ENCODE measurements at regions not wholly inside any gene's neighbourhood (a gene's known extent, or its start where the extent isn't known, plus 50 kb on each side); places are given as distances from the start of the nearest gene placed in this dataset.

DNA sequence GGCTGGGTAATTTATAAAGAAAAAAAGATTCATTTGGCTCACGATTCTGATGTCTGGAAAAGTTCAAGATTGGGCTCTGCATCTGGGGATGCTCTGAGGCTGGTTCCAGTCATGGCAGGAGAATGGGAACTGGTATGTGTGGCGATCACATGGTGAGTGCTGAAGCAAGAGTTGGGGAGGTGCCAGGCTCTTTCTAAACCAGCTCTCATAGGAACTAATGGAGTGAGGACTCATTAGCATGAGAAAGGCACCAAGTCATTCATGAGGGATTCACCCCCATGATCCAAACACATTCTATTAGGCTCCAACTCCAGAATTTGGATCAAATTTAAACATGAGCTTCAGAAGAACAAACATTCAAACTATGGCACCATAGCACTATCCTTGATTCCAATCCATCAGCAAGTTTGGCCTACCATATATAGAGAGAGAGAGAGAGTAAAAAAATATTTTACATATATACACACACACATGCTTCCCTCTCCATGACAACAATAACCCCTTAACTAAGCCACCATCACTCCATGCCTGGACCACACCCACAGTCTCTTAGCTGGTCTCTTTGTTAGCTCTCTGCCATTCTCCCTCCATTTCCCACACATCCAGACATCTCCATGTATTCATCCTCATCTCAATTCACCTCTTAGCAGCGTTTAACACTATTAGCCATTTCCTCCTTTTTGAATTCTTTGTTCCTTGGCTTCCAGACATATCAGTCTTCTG is 57.9 kb downstream of the NPY start:
- DNase-seq (ENCODE audit: low spot score), result no peak

DNA sequence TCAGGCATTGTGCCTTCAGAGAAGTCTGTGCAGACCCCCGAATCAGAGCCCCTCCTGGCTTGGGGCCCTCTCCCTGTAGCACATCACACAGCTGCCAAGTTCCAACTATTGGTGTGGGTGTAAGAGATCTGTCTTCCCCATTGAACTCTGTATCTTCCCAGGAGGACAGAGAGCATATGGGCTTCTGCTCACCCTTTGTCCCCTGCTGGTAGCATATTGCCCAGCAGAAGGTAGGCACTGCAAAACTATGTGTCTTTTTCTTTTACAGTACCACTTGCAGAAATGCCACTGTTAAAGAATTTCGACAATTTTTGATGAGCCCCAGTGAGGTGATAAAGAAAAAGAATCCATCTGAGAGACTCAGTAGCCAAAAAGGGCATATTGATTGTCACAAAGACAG is 59.6 kb downstream of the NPY start:
- no peak for DNase-seq (ENCODE audit: low spot score)

DNA sequence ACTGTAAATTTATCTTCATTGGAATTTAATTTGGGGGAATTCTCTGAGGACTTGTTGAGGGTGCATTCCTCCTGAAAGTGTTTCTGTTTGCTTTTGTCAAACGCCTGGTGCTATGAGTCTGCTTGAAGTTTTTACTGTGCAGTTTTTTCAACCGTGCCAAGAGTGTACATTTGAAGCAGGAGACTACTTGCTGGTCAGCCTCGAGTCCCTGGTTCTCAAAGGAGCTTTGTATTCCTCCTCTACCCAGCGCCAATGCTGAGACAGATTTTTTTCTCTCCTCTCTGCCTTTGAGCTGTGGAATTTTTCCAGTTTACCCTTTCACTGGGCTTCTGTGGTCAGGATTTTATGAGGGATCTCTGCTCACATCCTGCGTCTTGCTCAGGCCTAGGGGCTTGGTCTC is 62.1 kb downstream of the NPY start:
- no peak for DNase-seq (ENCODE audit: low spot score)

DNA sequence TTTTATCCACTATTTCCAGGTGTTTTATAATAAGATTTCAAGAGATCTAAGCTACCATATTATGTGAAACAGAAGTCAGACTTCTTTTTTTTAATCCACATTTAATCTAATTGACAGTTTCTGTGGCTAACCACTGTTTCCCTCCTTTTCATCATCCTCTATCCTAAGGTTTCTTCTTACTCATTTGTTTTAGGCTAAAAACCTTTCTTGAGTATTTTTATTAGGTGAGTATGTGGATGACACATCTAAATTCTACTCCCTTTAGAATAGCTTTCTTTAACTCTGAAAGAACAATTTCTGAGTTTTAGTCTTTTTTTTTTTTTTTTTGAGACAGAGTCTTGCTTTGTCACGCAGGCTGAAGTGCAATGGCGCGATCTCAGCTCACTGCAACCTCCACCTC is 62.7 kb downstream of the NPY start:
- DNase-seq (ENCODE audit: low spot score), result no peak

DNA sequence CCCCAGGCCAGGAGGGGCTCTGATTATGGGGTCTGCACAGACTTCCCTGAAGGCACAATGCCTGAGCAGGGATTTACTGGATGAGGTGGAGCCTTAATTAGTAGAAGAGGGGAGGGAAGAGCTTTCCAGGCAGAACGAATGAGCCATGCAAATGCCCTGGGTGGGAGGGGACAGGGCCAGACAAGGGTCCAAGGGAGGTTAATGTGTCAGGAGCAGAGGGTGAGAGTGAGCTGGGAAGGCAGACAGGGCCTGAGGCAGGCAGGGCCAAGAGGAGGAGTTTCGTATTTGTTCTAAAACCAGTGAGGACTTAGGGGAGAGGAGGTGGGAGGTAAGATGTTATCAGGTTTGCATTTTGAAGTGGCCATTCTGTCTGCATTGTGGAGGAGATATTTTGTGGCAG is 65.3 kb downstream of the NPY start:
- no peak for DNase-seq (ENCODE audit: low spot score)

DNA sequence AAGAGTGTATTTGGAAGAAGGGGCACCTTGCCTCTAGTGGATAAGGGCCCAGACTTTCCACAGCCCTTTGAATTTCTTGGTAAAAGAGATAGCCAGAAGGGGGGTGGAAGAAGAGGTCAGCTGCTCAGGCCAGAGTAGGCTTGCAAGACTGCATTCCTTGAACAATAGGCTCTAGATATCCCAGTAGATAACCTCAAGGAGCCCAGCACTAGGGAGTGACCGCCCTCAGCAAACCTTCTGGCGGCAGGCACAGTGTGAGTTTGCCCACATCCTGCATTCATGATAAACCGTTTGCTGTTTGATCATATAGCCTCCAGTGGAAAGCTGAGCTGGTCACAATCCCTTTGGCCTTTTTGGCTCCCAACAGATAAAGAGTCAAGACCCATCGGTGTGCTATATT is 70.5 kb downstream of the NPY start:
- no peak for DNase-seq (ENCODE audit: low spot score)

GRCh38 chr7:24356718-24357386 is 72.9 kb downstream of the NPY start:
- DNase-seq (ENCODE audit: low spot score), result no peak

DNA sequence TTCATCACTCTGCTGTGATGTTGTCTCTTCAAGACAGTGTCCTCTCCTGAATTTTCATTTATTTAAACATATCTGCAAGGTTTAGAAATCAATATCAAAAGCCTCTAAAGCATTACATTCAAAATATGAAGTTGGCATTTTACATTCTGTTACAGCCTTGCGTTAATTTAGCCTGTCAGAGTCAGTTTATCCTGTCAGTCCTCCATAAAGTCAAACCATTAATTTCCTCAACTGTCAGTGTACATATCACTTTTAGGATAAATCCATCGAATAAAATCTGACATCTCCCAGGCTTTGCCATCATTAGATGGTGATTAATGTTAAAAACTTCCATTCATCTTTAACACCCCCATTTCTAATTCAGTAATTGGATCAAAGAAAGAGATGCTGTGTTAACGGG is 77.0 kb downstream of the NPY start:
- DNase-seq (ENCODE audit: low spot score), result no peak

- DNase-seq (ENCODE audit: low spot score), result no peak
Observed at GRCh38 chr7:24365606-24366005, 81.6 kb downstream of the NPY start.

DNA sequence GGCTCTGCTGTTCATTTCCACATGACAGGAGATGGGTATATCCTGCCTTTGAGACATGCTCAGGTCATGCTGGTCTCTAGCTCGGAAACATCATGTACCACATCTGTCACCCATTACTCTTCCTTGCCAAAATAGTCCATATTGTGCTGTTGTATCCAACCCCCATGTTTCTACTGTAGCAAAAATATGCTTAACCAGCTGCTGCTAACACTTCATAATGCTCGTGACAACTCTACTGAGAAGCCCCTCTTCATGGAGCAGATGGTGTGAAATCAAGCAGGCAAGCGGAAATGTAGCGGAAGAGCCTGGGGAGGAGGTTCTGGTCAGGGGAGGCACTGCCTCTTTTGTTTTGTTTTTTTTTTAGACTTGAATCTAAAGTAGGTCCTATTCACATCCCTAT is 82.9 kb downstream of the NPY start:
- no peak for DNase-seq (ENCODE audit: low spot score)

DNA sequence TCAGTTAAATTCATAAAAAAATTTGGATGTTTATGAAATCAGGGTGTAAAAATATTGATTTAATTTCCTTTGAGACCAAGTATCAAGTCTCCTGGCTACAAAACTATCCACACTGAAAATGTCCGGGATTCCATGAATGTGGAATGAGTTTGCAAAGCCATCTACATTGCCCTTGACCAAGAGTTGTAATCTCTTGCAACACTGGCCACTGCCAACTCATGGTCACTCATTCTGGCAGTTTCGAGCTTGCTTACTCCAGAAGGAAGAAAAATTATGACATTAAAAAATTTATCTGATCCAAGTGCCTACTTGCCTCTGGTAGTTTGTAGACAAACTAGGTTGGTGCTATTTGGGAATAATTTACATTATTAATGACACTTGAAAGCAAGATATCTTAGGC is 84.2 kb downstream of the NPY start:
- no peak for DNase-seq (ENCODE audit: low spot score)

- DNase-seq (ENCODE audit: low spot score), result no peak
Observed at GRCh38 chr7:24370541-24370940, 86.6 kb downstream of the NPY start.

DNA sequence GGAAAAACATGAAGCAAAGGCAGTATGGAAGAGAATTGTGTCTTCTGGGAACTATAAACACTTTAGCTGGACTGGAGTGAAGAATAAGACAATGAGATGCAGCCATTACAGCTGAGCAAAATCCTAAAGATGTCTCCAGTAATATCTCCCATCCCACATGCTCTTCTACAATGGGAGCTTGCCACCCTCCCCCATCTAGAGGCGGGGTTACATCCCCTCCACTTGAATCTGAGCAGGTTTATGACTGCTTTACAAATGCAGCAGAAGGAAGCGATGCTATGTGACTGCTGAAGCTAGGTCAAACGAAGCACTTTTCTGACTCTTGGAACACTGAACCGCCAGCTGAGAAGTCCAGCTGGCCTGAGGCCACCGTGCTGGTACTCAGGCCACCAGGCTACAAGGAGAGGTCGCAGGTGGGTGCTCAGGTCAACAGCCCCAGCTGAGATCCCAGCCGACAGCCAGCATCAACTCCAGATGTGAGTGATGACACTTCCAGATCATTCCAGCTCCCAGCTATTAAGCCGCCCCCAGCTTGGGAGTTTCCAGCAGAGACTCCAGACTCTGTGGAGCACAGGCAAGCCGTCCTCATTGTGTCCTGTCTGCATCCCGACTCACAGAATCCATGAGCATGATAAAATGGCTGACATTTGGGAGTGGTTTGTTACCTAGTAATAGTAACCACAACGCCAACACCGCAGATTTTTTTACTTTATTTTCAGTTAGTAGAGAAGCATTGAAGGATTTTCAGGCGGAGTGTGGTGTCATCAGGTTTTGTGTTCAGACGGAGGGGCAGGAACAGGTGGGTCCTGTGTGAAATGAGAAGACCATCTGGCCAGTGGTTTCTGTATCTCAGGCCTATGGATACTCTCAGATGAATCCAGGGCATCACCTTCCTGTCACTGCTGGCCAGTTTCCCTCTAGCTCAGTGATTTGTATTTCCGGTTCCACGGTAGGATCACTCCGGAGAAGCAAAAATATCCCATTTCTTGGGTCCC is 89.3 kb downstream of the NPY start:
- DNase-seq (ENCODE audit: low spot score), result no peak

DNA sequence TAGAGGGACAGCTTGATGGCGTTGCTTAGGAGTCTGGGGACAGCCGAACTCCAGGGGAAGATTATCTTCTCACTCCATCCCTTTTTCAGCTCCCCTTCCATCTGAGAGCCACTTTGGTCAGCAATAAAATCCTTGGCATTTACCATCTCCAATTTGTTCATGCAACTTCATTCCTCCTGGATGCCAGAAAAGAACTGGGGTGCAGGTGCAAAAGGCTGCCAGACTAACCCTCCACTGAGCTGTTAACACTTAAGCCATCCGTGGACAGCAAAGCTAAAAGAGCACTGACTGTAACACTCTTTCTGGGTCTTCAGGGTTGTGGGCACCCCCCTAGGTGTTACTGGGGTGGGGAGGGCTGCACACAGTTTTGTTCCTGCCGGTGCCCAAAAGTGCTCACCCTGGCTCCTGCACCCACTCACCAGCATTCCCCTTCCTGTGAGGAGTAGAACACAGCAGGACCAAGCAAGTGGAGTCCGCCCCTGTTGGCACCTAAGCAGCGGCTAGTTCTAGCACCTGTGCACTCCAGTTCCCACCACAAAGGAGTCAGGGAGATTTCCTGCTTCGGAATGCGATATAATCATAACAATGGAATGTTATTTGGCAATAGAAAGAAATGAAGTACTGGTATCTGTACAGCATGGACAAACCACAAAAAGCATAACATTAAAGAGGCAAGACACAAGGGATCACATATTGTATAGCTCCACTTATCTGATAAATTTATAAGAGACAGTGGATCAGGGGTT is 95.1 kb downstream of the NPY start:
- peak; percentile 13 for DNase-seq (ENCODE audit: low spot score)

DNA sequence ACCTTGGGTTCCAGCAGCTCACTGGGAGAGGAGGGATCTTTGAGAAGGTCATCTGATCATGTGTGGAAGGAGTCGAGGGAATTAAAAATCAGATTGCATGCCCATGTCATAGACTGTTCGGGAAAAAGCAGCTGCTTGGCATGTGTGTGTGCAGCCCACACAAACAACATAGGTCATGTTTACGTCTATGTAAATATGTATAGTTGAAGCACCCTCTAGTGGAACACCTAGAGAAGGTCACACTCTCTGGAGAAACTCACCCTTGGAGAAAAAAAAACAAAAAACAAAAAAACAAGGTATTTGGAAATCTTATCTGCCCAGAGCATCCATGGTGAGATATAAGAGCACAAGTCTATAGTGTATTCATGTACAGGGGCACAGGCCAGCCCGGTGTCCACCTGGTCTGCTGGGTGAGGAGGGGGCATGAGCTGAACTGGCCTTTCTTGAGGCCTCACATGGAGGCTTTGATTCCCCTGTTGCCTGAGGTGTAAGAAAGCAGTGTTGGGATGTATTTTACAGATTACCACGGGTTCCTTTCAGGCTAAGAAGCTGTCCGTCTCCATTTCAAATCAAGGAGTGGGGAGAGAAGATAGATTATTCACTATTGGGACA is 98.0 kb downstream of the NPY start:
- peak; percentile 11 for DNase-seq (ENCODE audit: low spot score)

DNA sequence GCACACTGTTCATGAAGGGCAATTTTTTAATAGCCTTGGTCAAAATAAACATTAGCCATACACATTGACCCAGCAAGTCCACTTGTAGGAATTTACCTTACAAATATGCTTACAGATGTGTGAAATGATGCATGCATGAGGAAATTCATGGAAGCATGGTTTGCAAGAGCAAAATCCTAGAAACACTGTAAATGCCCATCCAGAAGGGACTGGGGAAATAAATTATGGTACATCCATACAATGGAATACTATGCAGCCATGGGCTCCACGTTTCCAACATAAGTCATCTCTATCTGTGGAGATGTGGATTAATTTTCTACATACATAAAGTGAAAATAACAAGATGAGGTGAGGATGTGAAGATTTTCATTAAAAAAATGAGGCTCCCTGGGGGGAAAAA is 99.1 kb downstream of the NPY start:
- DNase-seq (ENCODE audit: low spot score), result no peak

DNA sequence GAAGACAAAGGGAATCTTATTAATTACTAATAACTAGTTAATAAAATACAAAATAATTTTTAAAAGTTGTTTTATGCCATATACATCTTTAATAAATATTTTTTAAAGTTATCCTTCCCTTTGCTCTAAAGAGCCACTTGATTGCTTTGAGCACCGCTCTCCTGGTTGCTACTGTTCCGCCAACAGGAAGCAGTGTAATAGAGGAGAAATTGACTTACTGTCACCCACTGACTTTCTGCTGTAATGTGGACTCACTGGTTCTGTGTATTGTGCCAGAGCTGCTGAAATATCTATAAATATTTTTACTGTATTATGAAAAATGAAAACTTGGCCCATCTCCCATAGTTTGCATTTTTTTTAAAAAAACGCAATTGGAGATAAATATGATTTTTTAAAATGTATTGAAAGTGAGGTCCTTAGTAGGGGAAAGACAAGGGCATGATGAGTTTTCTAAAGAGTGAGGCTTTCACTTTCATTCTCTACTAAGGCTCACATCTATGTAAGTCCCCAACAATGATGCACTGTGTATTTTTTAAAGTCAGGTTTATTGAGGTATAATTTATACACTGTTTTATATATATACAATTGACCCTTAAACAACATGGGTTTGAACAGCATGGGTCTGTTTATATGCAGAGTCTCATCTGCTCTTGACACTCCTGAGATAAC is 100.5 kb downstream of the NPY start:
- no peak for DNase-seq (ENCODE audit: low spot score)

DNA sequence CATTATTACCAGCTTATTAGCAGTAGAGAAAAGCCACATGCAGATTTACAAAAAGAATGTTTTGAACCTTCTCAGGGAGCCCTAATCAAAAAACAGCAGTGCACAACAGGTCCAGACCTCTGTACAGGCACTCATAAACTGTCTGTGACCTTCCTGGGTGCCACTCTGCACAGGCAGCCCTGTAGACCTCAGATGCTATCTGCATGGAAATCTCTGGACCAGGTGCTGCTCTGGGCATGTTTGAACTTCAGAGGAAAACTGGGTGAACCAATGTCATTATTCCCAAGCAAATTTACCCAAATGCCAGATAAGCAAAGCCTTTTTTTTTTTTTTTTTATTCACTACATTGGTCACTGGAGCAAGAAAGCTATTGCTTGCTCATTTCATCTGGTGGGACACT is 104.2 kb downstream of the NPY start:
- DNase-seq (ENCODE audit: low spot score), result no peak

GRCh38 chr7:24390376-24391157 is 106.6 kb downstream of the NPY start:
- DNase-seq (ENCODE audit: low spot score), result no peak

GRCh38 chr7:24392774-24393173 is 108.8 kb downstream of the NPY start:
- DNase-seq (ENCODE audit: low spot score), result no peak

All from AG08396 (cell line).